ENCODE measurements at regions not wholly inside any gene's neighbourhood (a gene's known extent, or its start where the extent isn't known, plus 50 kb on each side); places are given as distances from the start of the nearest gene placed in this dataset.

DNA sequence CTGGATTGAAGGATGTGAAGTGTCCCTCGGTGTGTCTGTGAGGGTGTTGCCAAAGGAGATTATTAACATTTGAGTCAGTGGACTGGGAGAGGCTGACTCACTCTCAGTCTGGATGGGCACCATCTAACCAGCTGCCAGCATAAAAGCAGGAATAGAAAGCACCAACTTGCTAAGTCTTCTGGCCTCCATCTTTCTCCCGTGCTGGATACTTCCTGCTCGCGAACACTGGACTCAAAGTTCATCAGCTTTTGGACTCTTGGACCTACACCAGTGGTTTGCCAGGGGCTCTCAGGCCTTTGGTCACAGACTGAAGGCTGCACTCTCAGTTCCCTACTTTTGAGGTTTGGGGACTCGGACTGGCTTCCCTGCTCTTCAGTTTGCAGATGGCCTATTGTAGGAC is 220.3 kb upstream of the LRFN2 start:
- no peak for TF ChIP-seq TAF1 (IDR thresholded peaks at IDR 0.05; ENCODE audit: borderline replicate concordance, insufficient read depth, low read length)
- no peak for TF ChIP-seq POLR2AphosphoS5 (IDR thresholded peaks at IDR 0.05; ENCODE audit: low read depth, low read length)

Measured in PFSK-1 (cell line).